Left lung (tissue), 4 donors: ENCODE measurements at regions not wholly inside any gene's neighbourhood (a gene's known extent, or its start where the extent isn't known, plus 50 kb on each side); places are given as distances from the start of the nearest gene placed in this dataset.

ENCODE experiments used
- ATAC-seq: fragments of 200-7000 bp; cut with Tn5 transposase; one replicate; pipeline ENCODE4 v1.9.1; 2020; ENCODE audit warnings: moderate library complexity
- DNase-seq, 4 donors: peaks; one replicate each; pipeline ENCODE4 v3.0.0-alpha.2; 2013 to 2020
- H3K27ac ChIP-seq, 2 donors: fragments of 200-600 bp; sonication (generic) in 1 of 2; one replicate each; pipeline versions ENCODE4 v1.5.0 to v1.8.0; 2020 to 2021
- H3K27me3 ChIP-seq, 2 donors: fragments of 200-600 bp; sonication (generic) in 1 of 2; one replicate each; pipeline versions ENCODE4 v1.5.0 to v1.8.0; 2020 to 2021
- H3K36me3 ChIP-seq, 2 donors: fragments of 200-600 bp; sonication (generic) in 1 of 2; one replicate each; pipeline versions ENCODE4 v1.5.0 to v1.8.0; 2020 to 2021
- H3K4me1 ChIP-seq, 2 donors: fragments of 200-600 bp; one replicate each; pipeline ENCODE4 v1.8.0; 2021
- H3K4me3 ChIP-seq, 2 donors: fragments of 200-600 bp; sonication (generic) in 1 of 2; one replicate each; pipeline versions ENCODE4 v1.5.0 to v1.8.0; 2020 to 2021; ENCODE audit warnings: mild to moderate bottlenecking in 1 of 2
- H3K9me3 ChIP-seq, 2 donors: fragments of 200-600 bp; sonication (generic) in 1 of 2; one replicate each; pipeline versions ENCODE4 v1.5.0 to v1.8.0; 2020 to 2021
- CTCF ChIP-seq, 2 donors: fragments of 200-600 bp; sonication (generic) in 1 of 2; IDR thresholded peaks; one replicate each; pipeline versions ENCODE4 v1.5.0 to v1.8.0; 2021; ENCODE audit warnings: antibody characterized with exemption in 2 of 2
- intact Hi-C, 2 donors: fragments of 100-400 bp; cut with DNase I; formaldehyde crosslinking; loops; one replicate each; pipeline versions ENCODE4 v1.11.2 to v1.14.2; 2022
- donor health status: DM: no; HTN: yes; CAD: no.
- donor health status: DM: no; HTN: no; CAD: no.

GRCh38 chr5:123249446-123249845 lies 160.4 kb downstream of the PRDM6 start:
- DNase-seq (no peak), ATAC-seq (no peak)
- TF ChIP-seq CTCF (IDR thresholded peaks at IDR 0.05): no peak
- intact Hi-C loops: no loop called here
- H3K4me3 ChIP-seq: no peak overlapping the region
- H3K27ac ChIP-seq: no peak overlapping the region
- H3K9me3 ChIP-seq: peaks cover 0 to 2% of the 10 kb centered on the region in 2 donors
- no peaks in the 10 kb centered on the region for H3K4me1 ChIP-seq
- H3K36me3 ChIP-seq: no peaks in the 10 kb centered on the region
- H3K27me3 ChIP-seq: no peaks in the 10 kb centered on the region

- Histone ChIP-seq H3K27me3 (no peaks in the 10 kb centered on the region), H3K9me3 (no peaks in the 10 kb centered on the region), H3K27ac (no peak overlapping the region), H3K4me1 (no peaks in the 10 kb centered on the region), H3K4me3 (no peak overlapping the region), H3K36me3 (no peaks in the 10 kb centered on the region)
- no peak for TF ChIP-seq CTCF (IDR thresholded peaks at IDR 0.05)
- intact Hi-C loops: no loop called here
- ATAC-seq (no peak), DNase-seq (no peak)
Measured at GRCh38 chr5:123245689-123246088, 156.6 kb downstream of the PRDM6 start.

GRCh38 chr5:123244458-123244857 lies 155.4 kb downstream of the PRDM6 start:
- no peak for ATAC-seq
- Histone ChIP-seq H3K27ac (no peak overlapping the region), H3K9me3 (no peaks in the 10 kb centered on the region), H3K27me3 (no peaks in the 10 kb centered on the region), H3K4me3 (no peak overlapping the region), H3K36me3 (no peaks in the 10 kb centered on the region), H3K4me1 (no peaks in the 10 kb centered on the region)
- TF ChIP-seq CTCF (IDR thresholded peaks at IDR 0.05): no peak
- intact Hi-C loops: no loop called here
- no peak for DNase-seq
